GM18526 (cell line): ENCODE measurements at regions not wholly inside any gene's neighbourhood (a gene's known extent, or its start where the extent isn't known, plus 50 kb on each side); places are given as distances from the start of the nearest gene placed in this dataset.

Experiments used
- POLR2A ChIP-seq: IDR thresholded peaks from 3 replicates; pipeline ENCODE4 v1.6.1; 2011; ENCODE audit not compliant: insufficient read length; ENCODE audit errors: extremely low read depth

DNA sequence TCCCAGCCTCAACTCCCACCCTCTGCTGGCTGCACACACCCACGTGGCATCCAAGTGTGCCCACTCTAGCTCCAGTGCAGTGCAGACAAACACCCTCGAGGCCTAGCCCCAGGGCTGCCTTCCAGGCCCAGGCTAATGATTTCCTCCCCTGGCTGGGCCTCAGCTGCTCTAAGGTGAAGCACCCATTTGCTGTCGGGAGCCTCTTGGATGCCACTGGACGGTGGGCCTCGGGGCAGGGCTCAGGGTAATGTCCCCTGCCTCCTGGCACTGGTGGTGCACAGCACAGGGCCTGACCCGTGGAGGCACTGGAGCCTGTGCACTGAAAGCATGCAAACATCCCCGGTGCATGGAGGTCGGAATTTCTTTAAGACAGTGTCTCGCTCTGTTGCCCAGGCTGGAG is 635.2 kb downstream of the TBC1D22A start:
- TF ChIP-seq POLR2A = no peak

DNA sequence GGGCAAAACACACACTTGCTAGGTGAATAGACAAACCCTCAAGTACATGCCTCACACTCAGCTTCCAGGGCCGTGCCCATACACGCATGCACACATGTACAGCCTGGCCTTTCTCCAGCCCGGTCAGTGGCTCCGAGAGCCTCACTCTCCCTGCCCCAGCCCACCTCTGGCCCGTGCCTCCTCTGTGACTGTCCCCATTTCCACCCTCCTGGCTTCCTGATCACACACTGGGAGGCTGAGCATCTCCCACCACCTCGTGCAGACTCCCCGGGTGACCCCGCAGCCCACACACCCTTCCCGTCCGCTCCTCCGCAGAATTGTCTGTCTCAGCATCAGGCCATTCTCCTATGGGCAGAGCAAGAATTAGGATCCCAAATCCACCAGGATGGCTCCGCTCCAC is 634.1 kb downstream of the TBC1D22A start:
- TF ChIP-seq POLR2A = no peak

DNA sequence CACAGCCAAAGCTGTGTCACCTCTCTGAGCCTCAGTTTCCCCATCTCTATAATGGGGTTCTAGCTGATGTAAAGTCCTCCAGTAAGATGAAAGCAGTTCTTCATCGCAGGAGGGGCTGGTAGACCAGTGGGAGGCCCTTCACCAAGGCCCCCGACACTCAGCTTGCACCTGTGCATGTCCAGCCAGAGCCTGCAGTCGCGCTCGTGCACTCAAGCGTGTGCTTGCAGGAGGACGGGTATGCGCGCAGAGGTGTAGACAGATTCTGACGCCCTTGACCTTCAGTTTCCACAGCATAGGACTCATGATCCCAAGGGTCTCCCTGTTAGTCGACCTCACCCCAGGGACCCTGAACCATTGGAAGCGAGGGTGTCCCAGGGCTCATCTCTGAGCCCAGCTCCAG is 633.7 kb downstream of the TBC1D22A start:
- no peak for TF ChIP-seq POLR2A

DNA sequence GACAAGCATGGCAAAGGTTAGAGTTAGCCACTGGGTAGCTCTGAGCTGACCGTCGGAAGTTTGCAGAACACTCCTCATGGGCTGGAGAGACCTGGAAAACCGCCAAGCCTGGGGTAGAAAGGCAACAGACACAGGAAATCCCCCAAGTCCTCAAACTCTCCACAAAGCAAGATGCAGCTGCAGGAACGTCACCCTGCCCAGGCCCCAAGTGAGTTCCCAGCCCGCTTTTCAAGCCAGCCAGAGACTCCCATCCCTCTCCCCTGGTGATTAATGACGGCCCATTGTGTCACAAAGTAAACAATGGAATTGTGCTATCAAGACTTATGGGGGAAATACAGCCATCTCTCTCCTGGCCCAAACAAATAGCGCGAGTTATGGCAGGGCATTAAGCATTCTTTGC is 633.0 kb downstream of the TBC1D22A start:
- TF ChIP-seq POLR2A = no peak

DNA sequence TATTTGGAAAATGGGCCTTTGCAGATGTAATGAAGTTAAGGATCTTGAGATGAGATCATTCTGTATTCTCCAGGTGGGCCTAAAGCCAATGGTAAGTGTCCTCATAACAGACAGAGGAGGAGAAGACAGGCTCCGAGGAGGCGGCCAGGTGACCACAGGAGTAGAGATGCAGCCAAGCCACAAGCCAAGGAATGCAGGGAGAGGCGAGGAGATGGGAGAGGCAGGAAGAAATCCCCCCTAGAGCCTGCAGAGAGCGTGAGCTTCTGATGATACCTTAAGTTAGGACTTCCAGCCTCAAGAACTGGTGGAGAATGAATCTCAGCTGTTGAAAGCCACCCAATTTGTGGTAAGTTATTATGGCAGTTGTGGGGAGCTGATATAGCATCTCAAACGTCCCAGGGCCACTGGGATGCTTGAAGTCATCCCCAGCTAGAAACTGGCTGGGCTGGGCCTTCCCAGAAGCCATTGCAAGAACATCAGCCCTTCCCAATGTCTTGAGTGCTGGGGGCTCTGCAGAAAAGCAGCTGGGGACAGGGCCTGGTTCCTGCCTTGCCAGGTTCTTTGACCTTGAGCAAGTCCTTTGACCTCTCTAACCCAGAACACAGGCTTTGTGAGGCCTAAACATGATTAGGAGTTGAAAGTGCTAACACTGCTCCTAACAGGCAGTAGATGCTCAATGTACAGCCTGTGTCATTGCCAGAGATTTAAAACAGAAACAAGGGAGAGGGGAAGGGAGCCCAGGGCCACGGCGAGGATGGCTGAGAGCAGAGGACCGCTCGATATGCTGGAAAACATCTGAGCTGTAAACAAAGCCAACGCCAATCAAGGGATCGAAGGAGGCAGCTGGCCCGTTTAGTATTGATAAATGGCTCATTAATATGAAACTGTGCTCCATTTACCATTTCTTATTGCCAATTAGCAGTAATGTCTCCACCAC is 632.3 kb downstream of the TBC1D22A start:
- no peak for TF ChIP-seq POLR2A

DNA sequence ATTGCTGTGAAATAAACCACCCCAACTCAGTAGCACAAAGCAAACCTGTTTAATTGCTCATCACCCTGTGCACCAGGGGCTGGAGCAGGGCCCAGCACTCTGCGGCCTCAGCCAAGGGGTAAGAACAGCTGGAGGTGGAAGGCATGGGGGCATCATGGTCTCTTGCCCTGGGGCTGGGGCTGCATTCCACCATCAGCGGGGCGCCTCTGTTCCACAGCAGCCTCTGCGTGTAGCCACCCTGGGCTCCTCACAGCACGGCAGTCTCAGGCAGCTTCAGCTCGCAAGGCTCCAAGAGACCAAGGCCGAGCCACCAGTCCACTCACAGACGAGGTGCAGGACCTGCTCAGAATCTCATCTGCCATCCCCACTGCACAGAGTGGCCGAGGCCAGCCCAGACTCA is 630.7 kb downstream of the TBC1D22A start:
- TF ChIP-seq POLR2A = no peak

DNA sequence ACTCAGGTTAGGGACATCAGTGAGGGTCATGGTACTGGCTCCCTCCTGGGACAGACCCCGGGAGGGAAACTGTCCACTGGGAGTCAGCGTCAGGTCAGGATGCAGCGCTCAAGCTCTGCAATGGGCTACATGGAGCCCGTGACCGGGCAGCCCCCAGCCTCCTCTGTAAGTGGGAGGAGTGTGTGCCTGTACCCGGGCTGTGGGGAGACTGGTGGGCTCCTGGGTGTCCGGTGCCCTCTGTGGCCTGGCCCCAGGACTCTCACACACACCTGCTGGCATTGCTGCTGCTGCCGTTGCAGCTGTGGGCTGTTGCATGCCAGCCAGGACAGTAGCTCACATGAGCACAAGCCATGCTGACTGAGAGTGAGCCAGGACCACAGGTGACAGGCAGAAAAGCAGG is 630.3 kb downstream of the TBC1D22A start:
- no peak for TF ChIP-seq POLR2A

DNA sequence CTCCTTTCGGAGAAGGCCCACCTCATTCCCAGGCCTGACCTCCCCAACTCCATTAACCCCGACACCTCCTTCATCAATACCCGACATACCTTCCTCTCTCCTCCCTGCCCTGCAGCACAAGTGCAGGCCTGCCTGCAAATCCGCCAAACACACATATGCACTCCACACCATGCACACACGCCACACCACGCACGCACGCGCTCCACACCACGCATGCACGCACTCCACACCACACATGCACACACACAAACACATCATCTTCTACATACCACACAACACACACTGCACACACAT is 629.6 kb downstream of the TBC1D22A start:
- TF ChIP-seq POLR2A = no peak

DNA sequence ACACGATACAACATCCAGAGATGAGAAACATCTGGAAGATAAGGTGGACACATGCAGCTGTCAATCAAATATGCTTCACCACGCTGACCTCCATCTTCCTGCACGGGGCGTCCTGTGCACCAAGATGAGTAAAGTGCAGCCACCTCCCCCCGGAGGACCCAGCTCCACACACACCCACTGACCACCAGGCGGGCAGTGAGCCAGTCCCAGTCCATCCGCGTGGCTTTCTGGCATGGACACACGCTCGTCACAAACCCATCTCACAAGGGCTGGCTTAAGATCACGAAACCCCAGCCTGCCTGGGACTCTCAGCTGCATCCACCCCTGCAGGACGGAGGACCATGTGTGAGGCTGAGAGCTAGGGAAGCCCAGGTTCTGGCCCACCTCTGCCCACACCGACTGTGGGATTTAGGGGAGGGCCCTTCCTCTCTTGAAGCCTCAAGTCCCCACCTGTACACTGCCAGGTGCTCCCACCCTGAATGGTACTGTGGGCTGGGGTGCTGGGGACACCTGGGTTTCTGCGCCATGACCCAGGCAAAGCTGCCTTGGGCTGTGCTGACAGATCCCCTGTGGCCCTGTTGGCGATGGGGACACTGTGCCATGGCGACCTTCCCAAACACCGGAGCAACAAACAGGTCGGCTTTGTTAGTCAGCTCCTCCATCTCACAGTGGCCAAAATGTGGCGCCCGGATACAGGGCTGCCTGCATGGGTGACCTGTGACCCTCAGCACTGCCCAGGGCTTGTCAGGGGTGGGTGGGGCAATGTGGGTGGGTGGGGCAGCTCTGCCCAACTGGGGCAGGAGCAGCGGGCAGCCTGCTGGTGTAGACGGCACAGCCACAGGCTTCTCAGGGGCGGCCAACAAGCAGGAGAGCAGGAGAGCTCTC is 629.0 kb downstream of the TBC1D22A start:
- no peak for TF ChIP-seq POLR2A

DNA sequence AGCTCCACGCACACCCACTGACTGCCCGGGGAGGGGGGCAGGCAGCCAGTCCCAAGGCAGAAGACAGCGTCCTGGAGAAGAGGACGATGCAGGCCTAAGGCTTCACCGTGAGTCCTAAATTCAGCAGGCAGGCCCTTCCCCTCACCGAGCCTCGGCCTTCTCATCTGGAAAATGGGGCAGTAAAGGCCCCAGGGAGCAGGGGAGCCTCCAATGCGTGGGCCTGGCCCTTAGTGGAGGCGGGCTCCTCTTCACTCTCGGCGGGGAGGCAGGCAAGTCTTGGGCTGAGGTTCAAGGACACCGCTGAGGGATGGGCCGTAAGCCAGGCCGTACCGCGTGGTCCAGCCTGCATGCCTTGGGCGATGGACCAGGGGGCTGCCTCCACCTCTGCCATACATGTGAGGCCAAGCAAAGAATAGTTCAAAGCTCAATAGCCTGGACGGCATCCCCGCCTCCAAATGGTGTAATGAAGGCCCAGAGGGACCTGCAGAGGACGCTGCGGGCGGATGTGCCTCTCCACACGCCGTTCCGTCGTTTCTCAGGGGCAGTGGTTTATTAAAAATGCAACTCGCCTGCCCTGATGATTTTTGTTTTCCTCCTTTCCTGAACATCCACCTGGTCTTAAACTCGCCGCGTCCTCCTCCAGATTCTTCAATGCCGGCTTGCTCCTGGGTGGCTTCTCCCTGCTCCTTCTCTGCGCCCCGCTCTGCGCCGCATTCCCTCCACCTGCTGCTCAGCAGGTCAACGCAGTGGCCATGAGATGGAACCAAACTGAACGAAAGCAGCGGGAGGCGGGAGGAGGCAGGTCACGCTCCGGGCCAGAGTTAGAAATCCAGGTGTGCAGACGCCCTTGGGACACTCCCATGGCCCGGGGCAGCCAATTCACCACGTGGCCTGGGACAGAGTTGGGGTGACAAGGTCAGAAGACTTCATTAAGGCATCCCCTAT is 627.8 kb downstream of the TBC1D22A start:
- no peak for TF ChIP-seq POLR2A

DNA sequence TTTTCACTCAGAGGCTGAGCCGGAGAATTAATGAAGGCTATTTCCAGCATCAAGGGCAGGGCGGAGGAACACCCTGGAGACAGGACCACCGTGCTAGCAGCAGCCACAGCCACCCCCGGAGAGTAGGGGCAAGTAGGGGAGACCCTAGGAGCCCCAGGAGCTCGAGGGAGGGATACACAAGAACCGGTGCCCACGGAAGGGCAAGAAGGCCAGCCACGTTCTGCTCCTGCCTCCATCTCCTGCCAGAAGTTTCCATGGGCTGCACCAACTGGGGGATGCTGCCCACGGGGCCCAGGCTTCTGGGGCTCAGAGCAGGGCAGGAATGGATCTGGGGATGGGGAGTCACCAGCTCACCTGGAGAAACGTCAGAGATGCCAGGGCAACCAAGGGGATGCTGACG is 626.8 kb downstream of the TBC1D22A start:
- no peak for TF ChIP-seq POLR2A

DNA sequence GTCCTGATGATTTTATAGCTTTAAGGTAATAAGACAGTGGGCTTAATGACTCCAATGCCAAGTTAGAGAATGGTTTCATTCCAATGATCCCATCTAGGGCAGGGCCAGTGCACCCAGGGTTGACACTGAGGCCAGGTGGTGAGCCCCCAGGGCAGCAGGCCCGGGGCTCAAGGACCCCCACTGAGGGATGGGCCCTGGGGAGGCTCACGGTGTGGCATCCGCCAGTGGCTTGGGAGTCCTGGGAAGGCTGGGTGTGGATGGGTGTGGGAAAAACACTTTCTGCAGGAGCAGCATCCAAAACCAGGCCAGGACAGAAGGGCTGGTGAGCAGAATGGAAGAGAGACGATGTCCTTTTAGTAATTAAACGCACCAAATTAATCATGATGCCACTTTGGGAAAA is 626.3 kb downstream of the TBC1D22A start:
- TF ChIP-seq POLR2A = no peak

DNA sequence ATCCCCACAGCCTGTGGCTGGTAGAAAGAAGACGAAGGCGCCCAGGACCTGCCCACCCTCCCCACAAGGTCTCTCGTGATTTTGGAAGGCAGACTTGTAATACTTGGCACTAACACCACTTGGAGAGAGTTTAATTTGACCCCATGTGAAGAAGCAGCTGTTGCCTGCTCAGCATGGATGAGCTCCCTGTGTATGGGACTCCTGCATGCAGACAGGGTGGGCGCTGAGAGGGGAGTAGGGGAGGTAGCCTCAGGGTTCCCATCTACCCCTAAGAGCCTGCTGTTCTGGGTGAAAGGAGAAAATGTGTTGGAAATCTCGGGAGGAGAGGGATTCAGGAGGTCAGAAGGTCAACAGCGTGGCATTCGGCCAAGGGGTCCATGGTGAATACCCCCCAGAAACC is 625.9 kb downstream of the TBC1D22A start:
- TF ChIP-seq POLR2A = no peak

DNA sequence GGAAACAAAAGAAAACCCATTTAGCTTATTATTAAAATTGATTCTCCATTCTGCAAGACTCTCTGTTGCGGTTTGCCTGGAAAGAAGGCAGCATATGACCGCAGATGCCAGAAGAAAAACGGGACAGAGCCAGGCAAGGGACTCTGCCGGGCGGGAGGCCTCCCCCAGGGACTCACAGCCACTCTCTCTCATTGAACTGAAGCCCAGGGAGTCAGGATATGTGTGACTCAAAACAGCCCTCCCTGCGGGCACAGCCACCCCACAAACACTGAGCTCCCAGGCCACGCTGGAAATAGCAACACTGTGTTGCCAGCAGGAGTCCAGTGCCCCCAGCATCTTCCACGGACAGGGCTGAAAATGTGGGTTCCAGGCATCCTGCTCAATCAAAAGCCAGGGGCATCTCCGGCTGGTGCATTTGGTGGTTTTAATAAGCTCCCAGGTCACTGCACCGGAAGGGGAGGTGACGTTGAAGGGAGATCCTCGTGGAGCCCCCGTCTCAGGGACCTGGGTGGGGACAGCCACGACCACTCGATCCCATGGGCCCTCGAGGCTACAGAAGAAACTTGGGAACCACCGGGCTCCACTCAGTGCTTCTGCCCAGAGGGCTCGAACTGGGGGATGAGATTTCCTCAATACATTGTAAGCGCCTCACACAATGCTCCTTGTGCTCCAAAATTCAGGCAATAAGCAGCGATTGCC is 624.5 kb downstream of the TBC1D22A start:
- TF ChIP-seq POLR2A = no peak

DNA sequence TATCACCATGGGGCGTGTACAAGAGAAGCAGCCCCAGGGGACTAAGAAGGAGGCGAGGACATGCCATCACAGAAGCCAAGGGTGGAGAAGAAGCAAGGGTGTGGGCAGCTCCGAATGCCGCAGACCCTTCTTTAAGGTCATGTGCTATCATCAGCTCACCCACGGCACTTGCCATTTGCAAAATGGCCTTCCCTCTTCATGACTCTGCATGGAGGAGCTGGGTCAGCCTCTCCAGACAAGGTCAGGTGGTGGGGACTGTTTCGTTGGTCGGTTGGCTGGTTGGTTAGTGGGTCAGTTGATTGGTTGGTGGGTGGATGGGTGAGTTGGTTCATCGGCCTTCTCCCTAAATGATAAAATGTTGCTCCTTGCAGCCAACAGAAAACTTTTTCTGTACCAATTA is 622.5 kb downstream of the TBC1D22A start:
- no peak for TF ChIP-seq POLR2A
